SH-SY5Y (cell line): ENCODE measurements at regions not wholly inside any gene's neighbourhood (a gene's known extent, or its start where the extent isn't known, plus 50 kb on each side); places are given as distances from the start of the nearest gene placed in this dataset.

Source experiments
- GATA2 ChIP-seq: IDR thresholded peaks from 2 replicates; pipeline ENCODE4 v1.6.1; 2011; ENCODE audit warnings: mild to moderate bottlenecking, low read depth, low read length
- GATA3 ChIP-seq: IDR thresholded peaks from 2 replicates; pipeline ENCODE4 v1.6.1; 2011; ENCODE audit warnings: low read depth, mild to moderate bottlenecking, low read length, moderate library complexity

DNA sequence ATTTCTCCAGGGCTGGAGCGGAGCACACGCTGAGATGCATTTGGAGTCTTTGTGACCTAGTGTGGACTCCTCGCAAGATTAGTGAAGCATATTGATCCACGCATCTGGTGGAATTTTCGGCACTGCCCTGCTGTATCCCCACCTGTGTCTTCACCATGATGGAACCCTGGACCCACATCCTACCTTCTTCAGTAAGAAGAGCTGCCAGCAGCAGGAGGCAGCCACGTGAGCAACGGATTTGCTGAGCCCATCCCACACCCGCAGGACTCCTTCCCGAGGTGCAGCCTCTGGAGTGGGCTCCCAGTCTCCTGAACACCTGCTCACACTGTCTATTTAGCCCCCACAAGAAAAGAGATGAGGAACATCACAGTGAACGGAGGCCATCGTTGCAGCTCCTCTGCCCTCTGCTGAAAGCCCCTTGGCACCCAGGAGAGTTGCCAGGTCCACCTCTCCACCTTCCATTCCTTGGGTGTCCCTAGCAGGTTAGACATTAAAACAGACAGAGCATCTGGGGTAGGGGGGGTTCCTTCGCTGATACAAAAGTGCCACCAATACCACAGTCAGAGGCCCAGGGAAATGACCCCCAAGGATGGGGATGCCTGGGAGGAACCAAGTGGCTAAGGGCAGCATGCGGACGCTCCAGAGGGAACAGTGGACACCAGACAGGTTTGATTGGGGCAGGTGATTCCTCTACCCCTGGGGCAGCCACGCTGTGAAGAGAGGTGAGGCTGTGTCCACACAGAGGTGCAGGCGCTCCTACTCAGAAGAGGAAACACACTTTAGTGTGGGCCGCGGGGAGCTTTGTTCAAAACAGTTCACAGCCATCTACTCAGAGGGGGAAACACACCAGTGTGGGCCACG lies 302.8 kb upstream of the SALL3 start:
- TF ChIP-seq GATA3: no peak
- TF ChIP-seq GATA2: no peak
